ENCODE measurements at regions not wholly inside any gene's neighbourhood (a gene's known extent, or its start where the extent isn't known, plus 50 kb on each side); places are given as distances from the start of the nearest gene placed in this dataset.

- no peak for TF ChIP-seq CTCF (conservative IDR thresholded peaks at IDR 0.05; ENCODE audit: low read depth, low read length)
- H3K4me3 ChIP-seq (ENCODE audit: low read length), result no peak overlapping the region
- no peak for DNase-seq (ENCODE audit: low read depth)
These were observed 117.4 kb upstream of the AFF2 start for GRCh38 chrX:148382983-148383382.

GRCh38 chrX:148385471-148385870, 114.9 kb upstream of the AFF2 start:
- TF ChIP-seq CTCF (conservative IDR thresholded peaks at IDR 0.05; ENCODE audit: low read depth, low read length), result no peak

GRCh38 chrX:148389629-148390028, 110.8 kb upstream of the AFF2 start:
- DNase-seq (ENCODE audit: low read depth), result no peak

More at GRCh38 chrX:148385471-148385870, 114.9 kb upstream of the AFF2 start:
- DNase-seq (ENCODE audit: low read depth), result no peak
- no peak overlapping the region for H3K4me3 ChIP-seq (ENCODE audit: low read length)

DNA sequence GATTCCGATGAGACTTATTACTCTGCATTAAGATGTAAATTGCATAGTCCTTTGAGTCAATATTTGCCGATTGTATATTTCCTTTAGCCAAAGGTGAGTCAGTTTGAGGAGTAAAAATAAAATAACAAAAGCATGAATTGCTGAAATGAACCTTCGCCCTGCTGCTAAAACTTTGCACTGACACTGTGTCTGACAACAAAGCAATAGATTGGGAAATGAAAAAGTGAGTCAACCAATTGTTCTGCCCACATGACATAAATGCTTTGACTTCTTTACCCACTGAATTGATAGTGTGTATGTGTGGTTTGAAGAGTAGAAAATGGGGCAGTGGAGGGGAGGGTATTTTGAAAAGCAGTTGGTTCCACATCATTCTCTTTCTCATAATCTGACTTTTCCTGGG, 88.4 kb upstream of the AFF2 start:
- no peak for TF ChIP-seq CTCF (conservative IDR thresholded peaks at IDR 0.05; ENCODE audit: low read depth, low read length)
- DNase-seq (ENCODE audit: low read depth), result no peak
- H3K4me3 ChIP-seq (ENCODE audit: low read length), result no peak overlapping the region

More at GRCh38 chrX:148389629-148390028, 110.8 kb upstream of the AFF2 start:
- no peak for TF ChIP-seq CTCF (conservative IDR thresholded peaks at IDR 0.05; ENCODE audit: low read depth, low read length)
- H3K4me3 ChIP-seq (ENCODE audit: low read length), result no peak overlapping the region

- DNase-seq (ENCODE audit: low read depth), result no peak
- TF ChIP-seq CTCF (conservative IDR thresholded peaks at IDR 0.05; ENCODE audit: low read depth, low read length), result no peak
- no peak overlapping the region for H3K4me3 ChIP-seq (ENCODE audit: low read length)
These were observed 84.3 kb upstream of the AFF2 start for GRCh38 chrX:148416142-148416541.

- DNase-seq (ENCODE audit: low read depth), result no peak
- no peak for TF ChIP-seq CTCF (conservative IDR thresholded peaks at IDR 0.05; ENCODE audit: low read depth, low read length)
- no peak overlapping the region for H3K4me3 ChIP-seq (ENCODE audit: low read length)
These were observed 83.5 kb upstream of the AFF2 start for GRCh38 chrX:148416931-148417330.

- no peak overlapping the region for H3K4me3 ChIP-seq (ENCODE audit: low read length)
- no peak for TF ChIP-seq CTCF (conservative IDR thresholded peaks at IDR 0.05; ENCODE audit: low read depth, low read length)
- DNase-seq (ENCODE audit: low read depth), result no peak
These were observed 82.5 kb upstream of the AFF2 start for GRCh38 chrX:148417934-148418333.

Data from retinal pigment epithelial cell (primary cell).